IPS-18c (cell line): ENCODE measurements at regions not wholly inside any gene's neighbourhood (a gene's known extent, or its start where the extent isn't known, plus 50 kb on each side); places are given as distances from the start of the nearest gene placed in this dataset.
"Not testable (repeated sequence)": the region's sequence is repeated elsewhere in the genome, so short reads cannot be mapped to it uniquely, and the experiment has no call there.

Experiments
- H3K4me3 ChIP-seq: 2 replicates; pipeline ENCODE4 v1.7.0; 2013; ENCODE audit warnings: low read depth, mild to moderate bottlenecking, low read length, moderate library complexity; ENCODE audit not compliant: insufficient read depth
- H3K9me3 ChIP-seq: one replicate; pipeline ENCODE4 v1.6.1; 2013; ENCODE audit warnings: mild to moderate bottlenecking, low read length, moderate library complexity; ENCODE audit not compliant: control insufficient read depth, insufficient read depth

DNA sequence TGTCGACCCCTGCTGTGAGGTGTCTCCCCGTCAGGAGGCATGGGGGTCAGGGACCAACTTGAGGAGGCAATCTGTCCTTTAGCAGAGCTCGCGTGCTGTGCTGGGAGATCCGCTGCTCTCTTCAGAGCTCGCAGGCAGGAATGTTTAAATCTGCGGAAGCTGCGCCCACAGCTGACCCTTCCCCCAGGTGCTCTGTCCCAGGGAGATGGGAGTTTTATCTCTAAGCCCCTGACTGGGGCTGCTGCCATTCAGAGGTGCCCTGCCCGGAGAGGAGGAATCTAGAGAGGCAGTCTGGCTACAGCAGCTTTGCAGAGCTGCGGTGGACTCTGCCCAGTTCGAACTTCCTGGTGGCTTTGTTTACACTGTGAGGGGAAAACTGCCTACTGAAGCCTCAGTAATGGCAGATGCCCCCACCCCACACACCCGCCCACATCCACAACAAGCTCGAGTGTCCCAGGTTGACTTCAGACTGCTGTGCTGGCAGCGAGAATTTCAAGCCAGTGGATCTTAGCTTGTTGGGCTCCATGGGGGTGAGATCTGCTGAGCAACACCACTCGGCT lies 133.1 kb downstream of the CENPC start:
- not testable (repeated sequence) for H3K4me3 ChIP-seq, H3K9me3 ChIP-seq

DNA sequence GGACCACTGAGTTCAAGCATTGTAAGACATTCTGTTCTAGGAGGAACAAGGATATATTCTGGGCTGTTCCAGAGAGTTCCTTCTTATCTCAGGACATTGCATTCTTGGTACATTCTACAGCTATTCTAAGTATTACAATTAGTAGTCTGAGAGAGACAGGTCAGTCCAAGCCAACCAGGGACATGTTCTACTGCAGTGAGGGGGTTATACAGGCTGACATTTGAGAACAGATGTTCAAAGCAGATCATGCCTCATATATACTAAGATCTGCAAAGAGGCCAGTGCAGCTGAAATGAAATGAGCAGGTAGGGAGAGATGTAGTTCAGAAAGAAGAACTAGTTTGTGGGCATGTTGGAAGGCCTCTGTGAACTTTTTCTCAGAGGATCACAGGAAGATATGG lies 142.0 kb downstream of the CENPC start:
- H3K4me3 ChIP-seq: no peak overlapping the region

DNA sequence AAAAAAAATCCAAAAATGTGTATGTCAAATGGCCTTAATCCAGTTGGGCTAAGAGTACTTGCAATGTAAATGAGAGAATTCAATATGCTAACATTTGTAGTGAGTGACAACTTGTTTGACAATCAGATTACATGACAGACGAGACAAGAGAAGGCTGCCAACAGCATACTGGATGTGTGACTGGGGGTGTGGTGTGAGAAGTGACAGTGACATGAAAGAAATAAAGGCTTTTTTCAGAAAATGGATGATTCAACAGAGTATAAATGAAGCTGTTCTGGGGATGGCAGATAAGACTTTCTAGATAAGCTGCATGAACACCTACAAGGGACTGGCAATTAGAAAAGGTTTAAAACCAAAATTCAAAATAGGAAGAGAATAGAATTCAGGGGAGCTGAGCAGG lies 143.4 kb downstream of the CENPC start:
- H3K4me3 ChIP-seq: no peak overlapping the region
- no peaks in the 10 kb centered on the region for H3K9me3 ChIP-seq

More for the DNA sequence above, 142.0 kb downstream of the CENPC start:
- H3K9me3 ChIP-seq: no peaks in the 10 kb centered on the region

DNA sequence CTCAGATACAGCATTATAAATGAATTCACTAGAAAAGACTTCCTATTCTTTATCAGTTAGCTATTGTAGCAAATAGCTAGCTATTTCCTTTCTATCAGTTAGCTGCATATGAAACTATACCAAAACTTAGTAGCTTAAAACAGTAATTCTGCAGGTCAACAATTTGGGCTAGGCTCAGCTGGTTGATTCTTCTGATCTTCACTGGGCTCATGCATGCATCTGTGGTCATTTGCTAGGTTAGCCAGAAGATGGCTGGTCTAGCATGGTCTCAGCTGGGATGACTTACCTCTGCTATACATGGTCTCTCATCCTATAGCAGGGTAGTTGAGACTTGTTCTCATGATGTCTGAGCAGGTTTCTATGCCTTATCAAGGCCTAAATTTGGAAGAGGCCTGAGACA lies 147.4 kb downstream of the CENPC start:
- no peak overlapping the region for H3K4me3 ChIP-seq
- no peaks in the 10 kb centered on the region for H3K9me3 ChIP-seq

DNA sequence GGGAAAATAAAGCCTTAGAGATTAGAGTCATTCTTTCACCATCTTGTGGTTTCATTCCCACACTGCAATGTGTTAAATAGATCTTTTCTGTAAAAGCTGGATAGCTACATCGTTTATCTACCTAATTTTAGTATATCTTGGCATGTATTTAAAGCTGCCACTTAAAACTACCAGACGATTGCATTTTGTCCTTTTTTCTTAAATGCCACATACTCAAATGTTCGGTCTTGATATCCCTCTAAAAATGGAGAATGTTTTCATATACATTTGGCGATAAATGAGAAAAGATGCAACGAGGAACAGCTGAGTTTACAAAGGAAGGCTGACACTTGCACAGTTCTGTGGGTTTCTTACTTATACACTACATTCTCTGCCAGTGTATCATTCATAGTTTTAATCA lies 148.3 kb downstream of the CENPC start:
- no peaks in the 10 kb centered on the region for H3K9me3 ChIP-seq
- no peak overlapping the region for H3K4me3 ChIP-seq

DNA sequence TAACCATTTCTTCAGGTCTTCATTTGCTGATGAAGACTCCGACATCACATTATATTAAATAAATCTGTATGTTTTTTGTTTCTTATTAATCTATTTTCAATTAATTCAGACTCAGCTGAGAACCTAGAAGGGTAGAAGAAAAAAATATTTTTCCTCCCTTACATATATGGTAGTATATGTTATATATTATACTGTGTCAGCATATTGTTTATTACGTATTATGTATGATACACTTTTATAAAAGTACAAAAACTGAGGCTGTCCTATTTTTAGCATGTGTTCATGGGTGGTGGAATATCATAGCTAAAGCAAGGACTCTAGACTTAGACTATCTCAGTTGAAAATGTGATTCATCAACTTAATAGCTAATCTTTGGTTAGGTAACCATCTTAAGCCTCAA lies 149.3 kb downstream of the CENPC start:
- H3K9me3 ChIP-seq: no peaks in the 10 kb centered on the region

DNA sequence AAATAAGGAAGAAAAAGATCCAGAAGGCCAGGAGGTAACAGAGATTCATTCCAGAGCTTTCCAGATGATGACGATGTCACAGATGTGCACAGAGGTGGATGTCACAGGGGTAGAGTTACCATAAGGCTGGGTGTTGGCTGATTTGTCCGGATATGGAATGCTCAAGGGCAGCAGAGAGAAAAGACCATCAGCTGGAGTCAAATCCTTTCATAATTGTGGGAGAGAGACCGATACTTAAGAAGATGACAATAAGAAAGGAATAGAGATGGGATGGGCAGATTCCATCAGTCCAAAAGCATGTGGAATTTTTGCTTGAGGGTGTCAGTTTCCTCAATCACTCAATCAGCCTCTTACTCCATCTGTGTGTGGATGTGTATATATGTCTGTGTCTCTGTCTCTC lies 150.4 kb downstream of the CENPC start:
- Histone ChIP-seq H3K9me3 (no peaks in the 10 kb centered on the region), H3K4me3 (no peak overlapping the region)

More for the DNA sequence above, 149.3 kb downstream of the CENPC start:
- no peak overlapping the region for H3K4me3 ChIP-seq

DNA sequence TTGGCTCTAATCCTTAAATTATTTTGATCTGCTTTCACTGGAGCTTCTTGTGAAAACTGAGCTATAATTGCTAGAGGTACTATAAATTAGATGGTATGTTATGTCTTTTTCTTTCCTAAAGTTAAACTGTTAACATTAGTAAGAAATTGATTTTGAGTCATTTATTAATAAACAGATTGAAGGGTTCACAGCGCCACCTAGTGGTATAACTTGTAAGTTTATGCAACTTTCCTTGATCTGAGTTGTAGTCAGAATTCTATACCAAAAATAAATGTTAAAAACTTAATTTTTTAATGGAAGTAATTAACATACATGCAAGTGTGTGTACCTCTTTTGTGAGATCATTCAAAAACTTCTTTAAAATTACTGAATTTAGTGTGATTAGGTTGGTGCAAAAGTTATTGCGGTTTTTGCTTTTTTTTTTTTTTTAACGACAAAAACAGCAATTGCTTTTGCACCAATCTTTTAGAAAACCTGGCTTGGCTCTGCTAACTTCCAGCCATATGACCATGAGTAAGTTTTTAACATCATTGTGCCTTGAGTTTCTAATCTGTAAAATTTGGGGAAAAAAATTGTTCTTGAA lies 151.5 kb downstream of the CENPC start:
- Histone ChIP-seq H3K4me3 (no peak overlapping the region), H3K9me3 (no peaks in the 10 kb centered on the region)

DNA sequence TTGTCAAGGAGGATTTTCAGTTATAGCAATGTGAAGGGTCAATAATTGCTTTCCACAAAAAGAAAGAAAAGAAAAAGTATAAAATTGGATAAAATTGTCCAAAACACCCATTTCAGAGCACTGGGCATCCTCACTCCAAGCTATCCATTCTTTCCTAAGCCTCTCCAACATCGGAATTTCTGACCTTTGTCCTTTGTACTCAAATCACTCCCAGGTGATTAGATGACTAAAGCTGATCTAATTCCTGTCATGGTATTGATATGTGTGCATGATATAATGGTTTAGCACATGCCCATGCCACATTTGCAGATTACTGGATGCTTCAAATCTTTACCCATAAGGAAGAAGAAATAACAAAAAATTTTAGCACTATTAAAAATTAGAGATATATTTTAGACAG lies 152.3 kb downstream of the CENPC start:
- Histone ChIP-seq H3K9me3 (no peaks in the 10 kb centered on the region), H3K4me3 (no peak overlapping the region)

DNA sequence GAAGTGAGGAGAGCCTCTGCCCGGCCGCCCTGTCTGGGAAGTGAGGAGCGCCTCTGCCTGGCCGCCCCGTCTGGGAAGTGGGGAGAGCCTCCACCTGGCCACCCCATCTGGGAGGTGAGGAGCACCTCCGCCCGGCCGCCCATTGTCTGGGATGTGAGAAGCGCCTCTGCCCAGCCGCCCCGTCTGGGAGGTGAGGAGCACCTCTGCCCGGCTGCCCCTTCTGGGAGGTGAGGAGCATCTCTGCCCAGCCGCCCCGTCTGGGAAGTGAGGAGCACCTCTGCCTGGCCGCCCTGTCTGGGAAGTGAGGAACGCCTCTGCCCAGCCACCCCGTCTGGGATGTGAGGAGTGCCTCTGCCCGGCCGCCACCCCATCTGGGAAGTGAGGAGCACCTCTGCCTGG lies 163.9 kb downstream of the CENPC start:
- H3K9me3 ChIP-seq, H3K4me3 ChIP-seq: not testable (repeated sequence)

DNA sequence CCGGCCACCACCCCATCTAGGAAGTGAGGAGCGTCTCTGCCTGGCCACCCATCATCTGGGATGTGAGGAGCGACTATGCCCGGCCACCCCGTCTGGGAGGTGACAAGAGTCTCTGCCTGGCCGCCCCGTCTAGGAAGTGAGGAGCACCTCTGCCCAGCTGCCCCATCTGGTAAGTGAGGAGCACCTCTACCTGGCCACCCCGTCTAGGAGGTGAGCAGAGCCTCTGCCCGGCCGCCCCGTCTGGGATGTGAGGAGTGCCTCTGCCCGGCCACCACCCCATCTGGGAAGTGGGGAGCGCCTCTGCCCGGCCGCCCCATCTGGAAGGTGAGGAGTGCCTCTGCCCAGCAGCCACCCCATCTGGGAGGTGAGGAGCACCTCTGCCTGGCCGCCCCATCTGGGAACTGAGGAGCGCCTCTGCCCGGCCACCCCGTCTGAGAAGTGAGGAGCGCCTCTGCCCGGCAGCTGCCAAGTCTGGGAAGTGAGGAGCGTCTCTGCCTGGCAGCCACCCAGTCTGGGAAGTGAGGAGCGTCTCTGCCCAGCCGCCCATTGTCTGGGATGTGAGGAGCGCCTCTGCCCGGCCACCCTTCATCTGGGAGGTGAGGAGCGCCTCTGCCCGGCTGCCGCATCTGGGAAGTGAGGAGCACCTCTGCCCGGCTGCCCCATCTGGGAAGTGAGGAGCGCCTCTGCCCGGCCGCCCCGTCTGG lies 164.4 kb downstream of the CENPC start:
- H3K4me3 ChIP-seq, H3K9me3 ChIP-seq: not testable (repeated sequence)

DNA sequence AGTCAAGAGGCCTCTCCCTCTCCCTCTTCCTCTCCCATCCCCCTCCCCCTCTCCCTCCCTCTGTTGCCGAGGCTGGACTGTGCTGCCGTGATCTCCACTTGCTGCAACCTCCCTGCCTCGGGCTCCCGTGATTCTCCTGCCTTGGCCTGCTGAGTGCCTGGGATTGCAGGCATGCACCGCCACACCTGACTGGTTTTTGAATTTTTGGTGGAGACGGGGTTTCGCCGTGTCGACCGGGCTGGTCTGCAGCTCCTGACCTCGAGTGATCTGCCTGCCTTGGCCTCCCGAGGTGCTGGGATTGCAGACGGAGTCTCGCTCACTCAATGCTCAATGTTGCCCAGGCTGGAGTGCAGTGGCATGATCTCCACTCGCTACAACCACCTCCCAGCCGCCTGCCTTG lies 165.1 kb downstream of the CENPC start:
- H3K9me3 ChIP-seq: peaks cover 2% of the 10 kb centered on the region

DNA sequence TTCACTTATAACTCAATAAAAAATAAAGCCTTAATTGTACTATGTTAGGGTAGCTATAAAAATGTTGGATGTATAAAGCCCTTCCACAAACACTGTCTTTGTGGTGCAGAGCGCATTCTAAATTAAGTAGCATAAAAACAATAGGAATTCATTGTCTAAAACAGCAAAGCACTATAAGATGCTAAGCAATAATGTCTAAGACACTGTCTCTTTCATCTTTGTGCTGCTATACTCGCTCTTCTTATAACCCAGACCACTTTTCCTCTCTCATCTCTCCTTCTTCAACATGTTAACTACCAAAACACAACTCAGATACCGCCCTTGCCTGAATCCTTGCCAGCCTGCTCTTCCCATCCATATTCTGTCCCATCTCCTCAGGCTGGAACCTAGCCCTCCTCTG lies 170.0 kb downstream of the CENPC start:
- Histone ChIP-seq H3K9me3 (peaks cover 5% of the 10 kb centered on the region), H3K4me3 (no peak overlapping the region)

More for the DNA sequence above, 165.1 kb downstream of the CENPC start:
- H3K4me3 ChIP-seq: no peak overlapping the region

DNA sequence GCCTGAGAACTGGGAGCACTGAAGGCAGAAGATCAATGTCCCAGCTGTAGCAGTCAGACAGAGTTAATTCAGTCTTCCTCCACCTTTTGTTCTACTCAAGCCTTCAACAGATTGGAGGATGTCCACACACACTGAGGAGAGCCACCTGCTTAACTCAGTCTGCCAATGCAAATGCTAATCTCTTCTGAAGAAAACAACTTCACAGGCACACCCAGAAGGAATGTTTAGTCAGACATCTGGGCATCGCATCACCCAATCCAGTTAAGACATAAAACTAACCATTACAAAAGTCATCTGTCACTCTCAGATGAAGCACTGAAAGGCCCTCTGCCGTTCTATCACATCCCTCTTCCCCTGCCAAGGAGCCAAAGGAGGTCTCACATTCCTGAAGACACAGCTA lies 173.7 kb downstream of the CENPC start:
- Histone ChIP-seq H3K9me3 (peaks cover 2% of the 10 kb centered on the region), H3K4me3 (no peak overlapping the region)

DNA sequence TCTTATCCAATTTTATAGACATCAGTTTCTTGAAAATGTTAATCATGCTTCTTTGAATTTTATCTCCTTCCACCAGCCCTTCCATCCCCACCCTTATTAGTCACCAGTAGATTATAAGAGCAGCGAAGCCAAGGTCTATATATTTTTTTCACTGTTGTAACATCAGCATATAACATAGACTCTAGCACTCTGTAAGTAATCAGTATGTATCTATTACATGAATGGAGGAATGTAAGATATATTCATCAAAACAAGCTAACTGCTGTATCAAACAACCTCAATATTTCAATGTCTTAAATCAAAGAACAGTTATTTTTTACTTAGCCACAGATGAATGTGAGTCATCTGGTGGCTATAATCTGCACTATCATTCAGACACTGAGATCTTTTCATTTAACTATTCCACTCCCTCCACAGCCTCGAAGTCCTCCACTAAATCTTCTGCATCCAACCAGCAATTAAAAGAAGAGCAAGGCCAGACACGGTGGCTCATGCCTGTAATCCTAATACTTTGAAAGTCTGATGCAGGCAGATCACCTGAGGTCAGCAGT lies 178.9 kb downstream of the CENPC start:
- Histone ChIP-seq H3K4me3 (no peak overlapping the region), H3K9me3 (no peaks in the 10 kb centered on the region)

DNA sequence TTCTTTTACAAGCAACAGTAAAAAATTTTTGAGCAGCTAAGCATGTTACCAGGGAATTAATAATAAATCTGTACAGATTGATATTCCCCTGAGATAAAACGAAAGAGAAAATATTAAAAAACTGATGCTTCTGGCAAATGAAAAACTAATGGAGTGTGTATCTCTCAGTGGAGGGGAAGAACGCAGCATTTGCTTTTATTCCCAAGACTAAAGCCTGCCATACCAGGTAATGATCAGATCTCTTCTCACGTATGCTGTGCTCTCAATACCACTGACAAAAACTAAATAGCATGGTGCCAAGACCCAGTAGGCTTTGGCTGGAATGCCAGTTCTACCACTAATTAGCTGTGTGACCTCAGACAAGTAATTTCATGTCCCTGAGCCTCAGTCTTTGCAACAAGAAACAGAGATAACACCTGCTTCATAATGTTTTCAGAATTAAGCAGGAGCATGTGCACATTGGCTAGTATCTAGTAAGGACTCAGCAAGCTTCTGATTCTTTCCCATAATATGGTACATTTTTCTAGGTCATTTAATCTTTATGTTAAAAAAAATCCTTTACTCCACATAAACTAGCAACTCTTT lies 179.6 kb downstream of the CENPC start:
- Histone ChIP-seq H3K4me3 (no peak overlapping the region), H3K9me3 (no peaks in the 10 kb centered on the region)

DNA sequence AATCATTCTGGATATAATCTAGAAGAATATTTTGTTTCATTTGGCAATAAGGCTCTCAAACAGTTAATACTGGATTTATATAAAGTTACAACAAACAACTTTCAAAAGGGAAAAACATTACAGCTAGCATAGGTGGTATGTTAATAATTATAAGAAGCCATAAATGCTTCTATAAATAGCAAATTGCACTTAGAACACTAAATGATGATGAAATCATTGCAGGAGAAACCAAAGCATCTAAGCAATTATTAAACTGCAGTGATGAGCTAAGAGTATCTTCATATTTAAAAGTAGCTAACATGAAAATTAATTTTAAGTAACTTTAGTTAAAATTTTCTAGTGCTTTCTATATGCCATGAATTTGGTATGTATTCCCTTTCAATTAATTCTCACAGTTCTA lies 189.5 kb downstream of the CENPC start:
- no peak overlapping the region for H3K4me3 ChIP-seq
- peaks cover 3% of the 10 kb centered on the region for H3K9me3 ChIP-seq

DNA sequence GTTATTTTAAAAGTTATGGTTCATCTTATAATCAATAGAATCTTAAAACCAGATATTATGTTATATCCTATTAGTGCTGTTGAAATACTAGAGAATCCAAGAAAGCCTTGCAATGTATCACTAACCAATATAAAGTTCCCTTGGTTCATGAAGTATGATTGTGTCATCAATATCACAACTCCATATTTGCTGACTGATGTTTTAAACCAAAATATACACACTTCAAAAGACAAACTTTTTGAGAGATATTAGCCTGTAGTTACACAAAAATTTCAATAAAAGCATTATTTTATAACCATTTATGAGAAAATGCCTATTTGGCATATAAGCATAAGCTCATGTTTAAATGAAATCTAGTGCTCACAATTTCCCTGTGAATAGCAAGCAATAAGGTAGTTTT lies 198.6 kb downstream of the CENPC start:
- Histone ChIP-seq H3K9me3 (peaks cover 3% of the 10 kb centered on the region), H3K4me3 (no peak overlapping the region)
